Activated naive CD4-positive, alpha-beta T cell treated with anti-CD3 and anti-CD28 coated beads for 36 hours (primary cell): ENCODE measurements at regions not wholly inside any gene's neighbourhood (a gene's known extent, or its start where the extent isn't known, plus 50 kb on each side); places are given as distances from the start of the nearest gene placed in this dataset.

Experiments used
- CTCF ChIA-PET: fragments of 350-600 bp; sonication (Branson Sonifier 250); formaldehyde crosslinking; loops from one replicate; lab custom pipeline; 2021; ENCODE audit warnings: antibody characterized with exemption; lab: Charles Lee
- DNase-seq: peaks from one replicate; pipeline ENCODE4 v3.0.0-alpha.2; 2020
- H3K27ac Mint-ChIP-seq: one replicate; pipeline ENCODE4 v1.8.0; 2021; ENCODE audit warnings: mild to moderate bottlenecking, mixed read lengths
- H3K27me3 Mint-ChIP-seq: one replicate; pipeline ENCODE4 v1.8.0; 2021; ENCODE audit warnings: low read depth, mixed read lengths
- H3K36me3 Mint-ChIP-seq: one replicate; pipeline ENCODE4 v1.8.0; 2021; ENCODE audit warnings: low read depth, mixed read lengths
- H3K4me1 Mint-ChIP-seq: one replicate; pipeline ENCODE4 v1.8.0; 2021; ENCODE audit warnings: low read depth, mixed read lengths
- H3K4me3 Mint-ChIP-seq: one replicate; pipeline ENCODE4 v1.8.0; 2021; ENCODE audit warnings: mild to moderate bottlenecking, moderate library complexity, mixed read lengths
- H3K9me3 Mint-ChIP-seq: one replicate; pipeline ENCODE4 v1.8.0; 2021; ENCODE audit warnings: mixed read lengths
- intact Hi-C: fragments of 100-400 bp; cut with micrococcal nuclease; formaldehyde crosslinking; loops from one replicate; pipeline ENCODE4 v1.15.1; 2023

- peaks cover 77% of the 10 kb centered on the region for H3K4me1 Mint-ChIP-seq
- no peaks in the 10 kb centered on the region for H3K9me3 Mint-ChIP-seq
- peak overlapping the region; percentile 96 for H3K27ac Mint-ChIP-seq
- no peaks in the 10 kb centered on the region for H3K36me3 Mint-ChIP-seq
- no peak overlapping the region for H3K4me3 Mint-ChIP-seq
- peak; percentile 80 for DNase-seq
- no peaks in the 10 kb centered on the region for H3K27me3 Mint-ChIP-seq
- intact Hi-C loops = loop anchor here (1.0 to 5.0 kb wide), 8 partner anchors 9 to 1906 kb away; partner anchors contain the start of genes MDH1, SERTAD2, UGP2 and WDPCP
- CTCF ChIA-PET = interaction anchor here (0.6 to 2.2 kb wide), 7 partner anchors 9 to 151 kb away, joined by 3 to 12 read pairs (median 4); no protein-coding TSS in a partner anchor
These were observed 68.6 kb upstream of the PELI1 start for GRCh38 chr2:64212801-64213321.

- peak; percentile 26 for DNase-seq
- no peaks in the 10 kb centered on the region for H3K9me3 Mint-ChIP-seq
- H3K36me3 Mint-ChIP-seq = no peaks in the 10 kb centered on the region
- no peaks in the 10 kb centered on the region for H3K27me3 Mint-ChIP-seq
- H3K4me3 Mint-ChIP-seq = peak overlapping the region; percentile 61
- peaks cover 71% of the 10 kb centered on the region for H3K4me1 Mint-ChIP-seq
- intact Hi-C loops = loop anchor here (1.0 to 5.0 kb wide), 22 partner anchors 9 to 1906 kb away; partner anchors contain the start of genes MDH1, SERTAD2, UGP2 and WDPCP
- H3K27ac Mint-ChIP-seq = peak overlapping the region; percentile 96
- CTCF ChIA-PET = interaction anchor here (0.7 to 4.5 kb wide), 8 partner anchors 9 to 423 kb away, joined by 3 to 41 read pairs (median 3); no protein-coding TSS in a partner anchor
These were observed 69.5 kb upstream of the PELI1 start for GRCh38 chr2:64213532-64214275.

DNA sequence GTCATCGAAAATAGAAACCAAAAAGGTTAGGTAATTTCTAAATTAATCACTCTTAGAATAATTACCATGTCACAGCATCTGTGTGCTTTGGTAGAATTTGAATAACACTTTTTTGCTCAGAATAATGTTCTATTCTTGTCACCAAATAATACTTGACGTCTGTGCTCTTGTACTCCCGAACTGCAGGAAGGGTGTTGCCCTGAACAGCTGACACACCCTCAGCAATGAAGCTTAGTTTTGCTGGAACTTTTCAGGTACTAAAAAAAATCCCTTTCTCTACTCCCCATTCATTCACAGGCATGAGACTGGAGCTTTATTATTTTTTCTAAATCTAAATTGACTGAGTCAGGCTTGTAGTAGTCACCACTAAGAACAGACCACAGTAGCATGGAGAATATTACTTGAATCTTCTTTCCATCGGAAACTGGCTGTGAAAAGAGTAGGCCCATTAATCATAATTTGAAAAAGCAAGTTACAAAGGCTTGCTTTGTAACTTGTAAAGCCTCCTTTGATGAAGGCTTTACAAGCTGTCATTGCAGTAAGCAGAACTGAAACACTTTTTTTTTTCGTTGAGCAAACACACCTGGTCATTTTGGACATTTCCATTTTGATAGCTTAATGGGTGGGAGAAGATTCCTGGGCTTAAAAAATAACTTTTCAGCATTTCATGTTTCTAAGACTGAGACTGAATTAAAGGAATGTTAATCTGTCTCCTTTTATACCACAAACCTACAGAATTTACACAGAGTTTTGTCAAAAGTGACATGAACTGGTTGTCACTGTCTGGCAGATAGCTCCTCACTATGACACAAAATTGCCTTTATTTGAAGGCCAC lies 70.3 kb upstream of the PELI1 start:
- Mint-ChIP-seq H3K4me3 (peak overlapping the region; percentile 61), H3K27me3 (no peaks in the 10 kb centered on the region), H3K27ac (peak overlapping the region; percentile 96), H3K4me1 (peaks cover 63% of the 10 kb centered on the region), H3K36me3 (no peaks in the 10 kb centered on the region), H3K9me3 (no peaks in the 10 kb centered on the region)
- intact Hi-C loops = loop anchor here (1.0 to 5.0 kb wide), 20 partner anchors 9 to 1907 kb away; partner anchors contain the start of genes SERTAD2 and UGP2
- CTCF ChIA-PET = interaction anchor here (0.7 to 4.5 kb wide), 12 partner anchors 8 to 422 kb away, joined by 3 to 41 read pairs (median 4); no protein-coding TSS in a partner anchor
- DNase-seq = peak; percentile 62

DNA sequence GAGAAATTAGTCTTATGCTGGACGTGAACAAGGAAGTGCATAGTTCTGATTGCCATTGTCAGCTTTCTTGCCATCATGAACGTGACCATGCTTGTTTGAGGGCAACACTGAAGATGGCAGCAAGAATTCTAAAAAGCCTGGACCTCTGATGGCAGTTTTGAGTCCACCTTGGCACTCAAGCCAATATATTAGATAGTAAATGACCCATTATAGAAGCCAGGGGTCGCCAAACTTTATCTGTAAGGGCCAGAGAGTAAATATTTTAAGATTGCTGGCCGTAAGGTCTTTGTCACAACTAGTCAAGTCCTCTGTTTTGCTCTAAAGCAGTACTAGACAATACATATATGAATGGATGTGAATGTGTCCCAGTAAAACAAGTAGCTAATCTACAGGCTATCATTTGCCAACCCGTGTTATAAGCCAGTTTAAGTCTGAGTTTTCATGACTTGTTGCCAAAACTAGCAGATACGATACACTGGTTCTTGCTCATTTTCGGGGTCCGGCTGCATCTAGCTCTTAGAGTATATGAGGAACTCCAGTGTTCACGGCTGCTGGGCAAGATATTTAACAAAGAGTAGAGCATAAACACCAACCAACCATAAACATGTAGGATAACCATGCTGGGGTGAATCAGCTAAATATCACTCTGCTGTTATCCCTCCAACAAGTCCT lies 73.1 kb upstream of the PELI1 start:
- no peak overlapping the region for H3K4me3 Mint-ChIP-seq
- H3K27ac Mint-ChIP-seq = no peak overlapping the region
- CTCF ChIA-PET = interaction anchor here (1.1 to 4.5 kb wide), 2 partner anchors 110 to 113 kb away, joined by 3 to 41 read pairs; no protein-coding TSS in a partner anchor
- intact Hi-C loops = no loop called here
- H3K36me3 Mint-ChIP-seq = no peaks in the 10 kb centered on the region
- H3K4me1 Mint-ChIP-seq = peaks cover 55% of the 10 kb centered on the region
- no peak for DNase-seq
- no peaks in the 10 kb centered on the region for H3K27me3 Mint-ChIP-seq
- H3K9me3 Mint-ChIP-seq = no peaks in the 10 kb centered on the region

- Mint-ChIP-seq H3K27me3 (no peaks in the 10 kb centered on the region), H3K36me3 (no peaks in the 10 kb centered on the region), H3K4me1 (peaks cover 56% of the 10 kb centered on the region), H3K27ac (no peak overlapping the region), H3K4me3 (no peak overlapping the region), H3K9me3 (no peaks in the 10 kb centered on the region)
- DNase-seq = no peak
- CTCF ChIA-PET = interaction anchor here (1.6 to 4.5 kb wide), 2 partner anchors 10 to 109 kb away, joined by 8 to 41 read pairs; no protein-coding TSS in a partner anchor
- intact Hi-C loops = no loop called here
These were observed 74.0 kb upstream of the PELI1 start for GRCh38 chr2:64218137-64218802.

GRCh38 chr2:64219149-64219548 lies 74.9 kb upstream of the PELI1 start:
- CTCF ChIA-PET = interaction anchor here (1.6 kb wide), 1 partner anchor 9 kb away, joined by 8 read pairs; no protein-coding TSS in a partner anchor
- Mint-ChIP-seq H3K9me3 (no peaks in the 10 kb centered on the region), H3K4me3 (no peak overlapping the region), H3K36me3 (peaks cover 2% of the 10 kb centered on the region), H3K27me3 (no peaks in the 10 kb centered on the region), H3K27ac (no peak overlapping the region), H3K4me1 (peaks cover 57% of the 10 kb centered on the region)
- intact Hi-C loops = no loop called here
- no peak for DNase-seq

GRCh38 chr2:64220265-64220664 lies 76.0 kb upstream of the PELI1 start:
- DNase-seq = no peak
- Mint-ChIP-seq H3K9me3 (no peaks in the 10 kb centered on the region), H3K4me3 (no peak overlapping the region), H3K27me3 (no peaks in the 10 kb centered on the region), H3K4me1 (peaks cover 56% of the 10 kb centered on the region), H3K27ac (no peak overlapping the region), H3K36me3 (peaks cover 2% of the 10 kb centered on the region)
- intact Hi-C loops = no loop called here
- CTCF ChIA-PET = no interaction called here

- H3K27ac Mint-ChIP-seq = no peak overlapping the region
- CTCF ChIA-PET = interaction anchor here (3.3 kb wide), 1 partner anchor 107 kb away, joined by 18 read pairs; no protein-coding TSS in a partner anchor
- DNase-seq = no peak
- peaks cover 56% of the 10 kb centered on the region for H3K4me1 Mint-ChIP-seq
- no peaks in the 10 kb centered on the region for H3K27me3 Mint-ChIP-seq
- intact Hi-C loops = no loop called here
- H3K4me3 Mint-ChIP-seq = no peak overlapping the region
- H3K9me3 Mint-ChIP-seq = no peaks in the 10 kb centered on the region
- H3K36me3 Mint-ChIP-seq = peaks cover 2% of the 10 kb centered on the region
These were observed 76.8 kb upstream of the PELI1 start for GRCh38 chr2:64220894-64221617.

- H3K36me3 Mint-ChIP-seq = peaks cover 2% of the 10 kb centered on the region
- peaks cover 51% of the 10 kb centered on the region for H3K4me1 Mint-ChIP-seq
- no peaks in the 10 kb centered on the region for H3K9me3 Mint-ChIP-seq
- intact Hi-C loops = no loop called here
- H3K27me3 Mint-ChIP-seq = no peaks in the 10 kb centered on the region
- no peak for DNase-seq
- CTCF ChIA-PET = interaction anchor here (0.8 to 3.3 kb wide), 4 partner anchors 86 to 185 kb away, joined by 3 to 18 read pairs (median 5); no protein-coding TSS in a partner anchor
- H3K27ac Mint-ChIP-seq = no peak overlapping the region
- H3K4me3 Mint-ChIP-seq = no peak overlapping the region
These were observed 77.7 kb upstream of the PELI1 start for GRCh38 chr2:64221935-64222334.

- Mint-ChIP-seq H3K9me3 (no peaks in the 10 kb centered on the region), H3K4me1 (peaks cover 51% of the 10 kb centered on the region), H3K27me3 (no peaks in the 10 kb centered on the region), H3K27ac (no peak overlapping the region), H3K36me3 (peaks cover 2% of the 10 kb centered on the region), H3K4me3 (no peak overlapping the region)
- CTCF ChIA-PET = interaction anchor here (0.8 to 3.3 kb wide), 8 partner anchors 8 to 186 kb away, joined by 3 to 18 read pairs (median 4); no protein-coding TSS in a partner anchor
- intact Hi-C loops = no loop called here
- DNase-seq = no peak
These were observed 78.1 kb upstream of the PELI1 start for GRCh38 chr2:64222351-64222750.
